Gastrocnemius medialis (tissue), 4 donors: ENCODE measurements at regions not wholly inside any gene's neighbourhood (a gene's known extent, or its start where the extent isn't known, plus 50 kb on each side); places are given as distances from the start of the nearest gene placed in this dataset.

Experiments used
- ATAC-seq, 2 donors: fragments of 150-250 bp; one replicate each; pipeline ENCODE4 v1.9.1; 2016
- DNase-seq, 2 donors: peaks; one replicate each; pipeline ENCODE4 v3.0.0-alpha.2; 2019
- H3K27ac ChIP-seq, 4 donors: fragments of 200-600 bp; sonication (generic); 1 replicate in 1 of 4; 2 replicates in 3 of 4; pipeline ENCODE4 v1.5.1; 2016 to 2018; ENCODE audit warnings: mild to moderate bottlenecking in 2 of 4, moderate library complexity in 1 of 4
- H3K27me3 ChIP-seq, 3 donors: fragments of 200-600 bp; sonication (generic) in 2 of 3; 1 replicate in 1 of 3; 2 replicates in 2 of 3; pipeline versions ENCODE4 v1.5.1 to v1.6.0; 2016 to 2019; ENCODE audit warnings: mild to moderate bottlenecking in 1 of 3, moderate library complexity in 1 of 3
- H3K36me3 ChIP-seq, 2 donors: fragments of 200-600 bp; sonication (generic) in 1 of 2; one replicate each; pipeline ENCODE4 v1.5.1; 2017 to 2018
- H3K4me1 ChIP-seq, 2 donors: fragments of 200-600 bp; sonication (generic) in 1 of 2; one replicate each; pipeline ENCODE4 v1.5.1; 2016 to 2017; ENCODE audit warnings: mild to moderate bottlenecking in 2 of 2
- H3K4me3 ChIP-seq, 4 donors: fragments of 200-600 bp; sonication (generic) in 3 of 4; 1 replicate in 1 of 4; 2 replicates in 3 of 4; pipeline ENCODE4 v1.5.1; 2016 to 2019; ENCODE audit warnings: mild to moderate bottlenecking in 2 of 4
- H3K9me3 ChIP-seq, 3 donors: fragments of 200-600 bp; sonication (generic) in 2 of 3; 1 replicate in 1 of 3; 2 replicates in 2 of 3; pipeline ENCODE4 v1.5.1; 2016 to 2019
- POLR2A ChIP-seq, 2 donors: fragments of 450-650 bp; IDR thresholded peaks; one replicate each; pipeline ENCODE4 v1.6.1; 2017; ENCODE audit warnings: antibody characterized with exemption in 2 of 2, mild to moderate bottlenecking in 2 of 2, moderate library complexity in 2 of 2
- in situ Hi-C, 4 donors: fragments of 200-750 bp; cut with MboI; loops; one replicate each; pipeline versions ENCODE4 v1.15.0 to v1.8.0; 2017; ENCODE audit warnings: low sequenced_read_pairs in 4 of 4
- intact Hi-C: fragments of 100-400 bp; cut with DNase I; formaldehyde crosslinking; loops from one replicate; pipeline ENCODE4 v1.15.1; 2023; ENCODE audit warnings: low total_unique reads
- TF ChIP-seq, protein P1 (sequence below), 5 experiments: fragments of 450-650 bp in 3 of 5; fragments of 200-600 bp in 2 of 5; sonication (generic) in 2 of 5; IDR thresholded peaks in 4 of 5; conservative IDR thresholded peaks in 1 of 5; 1 replicate in 4 of 5; 2 replicates in 1 of 5; pipeline ENCODE4 v1.5.1; 2016 to 2019; ENCODE audit warnings: antibody characterized with exemption in 5 of 5, mild to moderate bottlenecking in 3 of 5, moderate library complexity in 3 of 5

GRCh38 chr6:90719321-90720195 lies 132.7 kb upstream of the MAP3K7 start:
- no peaks in the 10 kb centered on the region for H3K27me3 ChIP-seq
- no peak for DNase-seq
- no peak overlapping the region for H3K27ac ChIP-seq
- H3K9me3 ChIP-seq, result no peaks in the 10 kb centered on the region
- H3K4me3 ChIP-seq, result no peak overlapping the region
- intact Hi-C loops, result no loop called here
- no peaks in the 10 kb centered on the region for H3K4me1 ChIP-seq
- TF ChIP-seq POLR2A (IDR thresholded peaks at IDR 0.05), result no peak
- TF ChIP-seq, protein P1, sequence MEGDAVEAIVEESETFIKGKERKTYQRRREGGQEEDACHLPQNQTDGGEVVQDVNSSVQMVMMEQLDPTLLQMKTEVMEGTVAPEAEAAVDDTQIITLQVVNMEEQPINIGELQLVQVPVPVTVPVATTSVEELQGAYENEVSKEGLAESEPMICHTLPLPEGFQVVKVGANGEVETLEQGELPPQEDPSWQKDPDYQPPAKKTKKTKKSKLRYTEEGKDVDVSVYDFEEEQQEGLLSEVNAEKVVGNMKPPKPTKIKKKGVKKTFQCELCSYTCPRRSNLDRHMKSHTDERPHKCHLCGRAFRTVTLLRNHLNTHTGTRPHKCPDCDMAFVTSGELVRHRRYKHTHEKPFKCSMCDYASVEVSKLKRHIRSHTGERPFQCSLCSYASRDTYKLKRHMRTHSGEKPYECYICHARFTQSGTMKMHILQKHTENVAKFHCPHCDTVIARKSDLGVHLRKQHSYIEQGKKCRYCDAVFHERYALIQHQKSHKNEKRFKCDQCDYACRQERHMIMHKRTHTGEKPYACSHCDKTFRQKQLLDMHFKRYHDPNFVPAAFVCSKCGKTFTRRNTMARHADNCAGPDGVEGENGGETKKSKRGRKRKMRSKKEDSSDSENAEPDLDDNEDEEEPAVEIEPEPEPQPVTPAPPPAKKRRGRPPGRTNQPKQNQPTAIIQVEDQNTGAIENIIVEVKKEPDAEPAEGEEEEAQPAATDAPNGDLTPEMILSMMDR (IDR thresholded peaks at IDR 0.05 in 4 of 5, conservative IDR thresholded peaks at IDR 0.05 in 1 of 5), result no peak
- no peak for ATAC-seq
- no peaks in the 10 kb centered on the region for H3K36me3 ChIP-seq
- in situ Hi-C loops, result no loop called here

DNA sequence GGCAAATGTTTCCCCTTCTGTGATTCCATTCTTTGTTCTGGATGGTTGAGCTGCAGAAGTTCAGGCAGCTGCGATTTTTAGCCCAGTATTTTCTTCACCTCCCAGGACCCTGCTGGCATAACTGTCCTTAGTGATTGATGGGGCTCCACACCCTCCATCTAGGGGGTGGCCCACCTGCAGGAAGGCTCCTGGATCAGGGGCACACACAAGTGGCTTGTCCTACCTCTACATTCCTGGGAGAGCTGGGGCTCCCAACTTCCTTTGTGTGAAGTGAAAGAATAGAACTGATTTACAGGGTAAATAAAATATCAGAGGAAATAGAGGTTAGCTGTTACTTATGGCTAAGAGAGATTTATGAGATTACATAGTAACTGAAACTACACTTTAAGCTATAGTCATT lies 129.5 kb upstream of the MAP3K7 start:
- Histone ChIP-seq H3K4me1 (no peaks in the 10 kb centered on the region), H3K27me3 (no peaks in the 10 kb centered on the region), H3K36me3 (no peaks in the 10 kb centered on the region), H3K27ac (no peak overlapping the region), H3K4me3 (no peak overlapping the region), H3K9me3 (no peaks in the 10 kb centered on the region)
- TF ChIP-seq, protein P1 (IDR thresholded peaks at IDR 0.05 in 4 of 5, conservative IDR thresholded peaks at IDR 0.05 in 1 of 5), result no peak
- TF ChIP-seq POLR2A (IDR thresholded peaks at IDR 0.05), result no peak
- no peak for ATAC-seq
- no peak for DNase-seq
- in situ Hi-C loops (no loop called here), intact Hi-C loops (no loop called here)

DNA sequence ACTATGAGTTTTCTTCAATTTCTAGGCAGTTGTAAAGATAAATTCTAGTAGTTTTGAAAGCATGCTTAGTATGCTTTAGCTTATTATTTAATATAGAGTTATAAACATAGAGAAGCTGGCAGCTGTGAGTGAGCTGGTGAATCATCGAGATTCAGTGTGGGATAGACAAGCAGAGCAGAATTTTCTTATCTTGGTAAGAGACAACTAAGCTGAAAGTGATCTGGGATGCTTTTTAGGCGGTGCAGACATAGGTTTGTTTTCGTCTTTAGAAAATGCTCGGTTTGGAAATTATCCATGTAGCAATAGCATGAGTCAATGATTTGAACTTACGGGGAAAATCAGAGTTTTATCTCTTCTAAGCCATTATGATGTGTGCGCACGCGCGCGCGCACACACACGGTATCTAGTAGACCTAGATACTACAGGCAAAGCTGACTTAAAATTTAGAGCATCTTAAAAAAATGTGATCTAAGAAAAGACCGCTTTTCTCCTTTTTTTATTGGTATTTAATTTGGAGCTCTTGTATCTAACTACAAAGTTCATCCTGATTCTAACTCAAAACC lies 128.3 kb upstream of the MAP3K7 start:
- DNase-seq (no peak), ATAC-seq (no peak)
- Histone ChIP-seq H3K27me3 (no peaks in the 10 kb centered on the region), H3K27ac (no peak overlapping the region), H3K9me3 (no peaks in the 10 kb centered on the region), H3K4me3 (no peak overlapping the region), H3K36me3 (no peaks in the 10 kb centered on the region), H3K4me1 (no peaks in the 10 kb centered on the region)
- TF ChIP-seq POLR2A (IDR thresholded peaks at IDR 0.05), result no peak
- TF ChIP-seq, protein P1 (IDR thresholded peaks at IDR 0.05 in 4 of 5, conservative IDR thresholded peaks at IDR 0.05 in 1 of 5), result no peak
- intact Hi-C loops (no loop called here), in situ Hi-C loops (no loop called here)

DNA sequence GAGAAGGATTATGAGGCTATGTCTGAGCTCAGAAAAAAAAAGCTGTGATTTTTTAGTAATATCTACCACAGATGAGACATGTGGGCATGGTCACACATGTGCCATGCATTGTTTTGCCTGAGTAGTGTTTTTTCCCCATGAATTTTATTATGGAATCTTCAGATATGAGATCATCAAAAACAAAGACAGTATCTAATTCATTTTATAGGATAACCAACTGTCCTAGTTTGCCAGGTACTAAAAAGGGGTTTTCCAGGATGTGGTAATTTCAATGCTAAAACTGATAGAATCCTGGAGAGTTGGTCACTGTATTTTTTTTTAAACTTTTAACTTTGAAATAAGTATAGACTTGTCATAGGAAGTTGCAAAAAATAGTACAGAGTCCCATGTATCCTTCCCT lies 127.4 kb upstream of the MAP3K7 start:
- in situ Hi-C loops (no loop called here), intact Hi-C loops (no loop called here)
- Histone ChIP-seq H3K27me3 (no peaks in the 10 kb centered on the region), H3K9me3 (no peaks in the 10 kb centered on the region), H3K4me1 (no peaks in the 10 kb centered on the region), H3K36me3 (no peaks in the 10 kb centered on the region), H3K4me3 (no peak overlapping the region), H3K27ac (no peak overlapping the region)
- no peak for ATAC-seq
- DNase-seq, result no peak
- TF ChIP-seq, protein P1 (IDR thresholded peaks at IDR 0.05 in 4 of 5, conservative IDR thresholded peaks at IDR 0.05 in 1 of 5), result no peak
- TF ChIP-seq POLR2A (IDR thresholded peaks at IDR 0.05), result no peak
